GM21825 (cell line): ENCODE measurements at regions not wholly inside any gene's neighbourhood (a gene's known extent, or its start where the extent isn't known, plus 50 kb on each side); places are given as distances from the start of the nearest gene placed in this dataset.

Experiments
- ATAC-seq: cut with Tn5 transposase; IDR thresholded peaks from one replicate; pipeline ENCODE4 v1.9.1; 2021; ENCODE audit warnings: mild to moderate bottlenecking, moderate library complexity; ENCODE audit not compliant: unreplicated experiment

DNA sequence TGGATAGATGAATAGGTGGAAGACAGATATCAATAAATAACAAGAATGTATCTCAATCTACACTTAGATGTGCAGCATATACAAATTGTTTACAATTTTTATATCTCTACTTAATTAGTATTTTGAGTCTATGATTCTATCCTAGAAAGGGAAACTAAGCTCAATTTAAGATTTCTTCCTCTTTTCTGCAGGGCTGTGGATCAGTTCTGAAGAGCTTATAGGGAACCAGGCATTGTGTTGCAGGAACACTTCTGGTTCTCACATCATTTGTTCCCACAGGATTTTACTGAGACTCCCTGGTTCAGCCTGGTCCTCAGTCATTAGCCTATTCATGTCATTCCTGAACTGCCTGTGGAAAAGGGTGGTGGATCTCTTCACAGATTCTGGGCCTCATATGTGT is 105.8 kb downstream of the TNFSF18 start:
- ATAC-seq: no peak

DNA sequence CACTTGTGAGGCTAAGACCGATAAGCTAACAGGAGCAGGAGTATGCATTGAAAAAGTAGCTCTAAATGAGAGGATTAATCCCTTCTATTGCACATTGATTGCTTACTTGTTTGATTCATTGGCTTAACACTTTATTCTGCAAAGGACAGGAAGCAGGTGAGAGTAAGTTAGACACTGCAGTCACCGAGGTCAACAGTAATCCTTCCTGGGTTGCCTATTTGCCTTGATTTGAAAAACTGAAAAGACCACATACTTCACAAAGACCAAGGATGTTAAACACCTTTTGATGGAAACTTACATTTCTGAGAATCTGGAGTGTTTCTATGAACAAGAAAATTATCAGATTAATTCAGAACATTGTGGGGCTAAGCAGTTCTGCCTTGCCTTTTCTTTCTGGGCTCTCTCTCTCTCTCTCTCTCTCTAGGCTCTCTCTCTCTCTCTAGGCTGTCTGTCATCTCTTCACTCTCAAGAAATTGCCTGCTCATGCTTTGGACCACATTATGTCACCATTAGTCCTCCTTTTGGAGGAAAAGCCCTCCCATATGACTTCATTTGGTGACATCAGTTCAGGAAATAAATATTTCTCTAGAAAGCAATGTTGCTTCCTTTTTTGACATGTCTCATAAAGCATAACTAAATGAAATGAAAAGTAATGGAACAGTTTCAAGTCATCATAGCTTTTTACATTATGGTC is 103.8 kb downstream of the TNFSF18 start:
- no peak for ATAC-seq

DNA sequence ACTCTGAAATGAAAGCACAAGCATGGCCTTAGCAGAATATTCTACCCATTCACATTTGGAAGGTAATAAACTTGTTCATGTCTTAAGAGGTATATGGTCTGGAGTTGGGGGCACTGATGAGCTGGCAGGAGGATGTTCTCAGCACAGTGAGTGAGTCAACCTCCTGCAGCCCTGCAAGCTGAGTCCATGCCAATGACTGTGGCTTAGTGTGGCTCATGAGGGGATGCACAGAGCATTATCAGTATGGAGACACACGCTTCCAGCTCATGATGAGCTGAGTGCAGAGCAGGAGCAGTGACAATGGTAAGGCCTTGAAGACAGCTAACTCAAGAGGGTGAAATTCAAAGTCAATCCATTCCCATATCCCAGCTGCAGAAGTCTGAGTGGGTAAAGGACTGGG is 102.3 kb downstream of the TNFSF18 start:
- no peak for ATAC-seq

DNA sequence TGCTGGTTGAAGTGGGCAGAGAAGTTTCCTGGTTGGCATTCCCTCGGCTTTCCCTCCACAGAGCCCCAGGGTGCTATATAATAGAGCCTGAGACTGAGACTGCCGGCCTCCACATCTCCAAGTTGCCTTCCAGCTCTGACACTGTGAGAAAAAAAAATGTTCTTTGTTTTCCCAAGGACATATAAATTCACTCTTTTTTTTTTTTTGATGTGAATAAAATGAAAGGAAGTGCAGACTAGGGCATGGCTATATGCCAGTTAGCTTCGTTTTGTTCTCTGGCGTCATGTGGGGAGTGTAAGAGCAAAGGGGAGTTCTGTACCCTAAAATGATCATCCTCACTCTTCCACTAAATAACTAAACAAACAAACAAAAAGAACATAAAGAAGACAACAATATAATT is 101.6 kb downstream of the TNFSF18 start:
- ATAC-seq: no peak

DNA sequence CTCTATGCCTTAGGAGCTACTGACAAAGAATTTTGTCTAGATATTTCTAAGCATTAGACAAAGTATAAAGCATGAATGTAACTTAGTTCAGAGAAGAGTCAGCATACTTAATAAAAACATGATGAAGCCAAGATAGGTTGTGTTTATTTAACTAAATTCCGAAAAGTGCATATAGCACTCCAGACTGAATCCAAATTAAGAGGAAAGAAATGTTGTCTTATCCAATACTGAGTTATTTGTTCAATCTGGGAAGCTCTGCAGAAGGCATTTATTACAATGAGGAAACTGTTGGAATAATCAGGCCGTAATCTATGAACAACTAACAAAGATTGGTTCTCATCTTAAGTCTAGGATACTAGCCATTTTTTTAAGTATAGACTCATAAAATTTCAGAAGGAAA is 100.2 kb downstream of the TNFSF18 start:
- ATAC-seq: no peak

DNA sequence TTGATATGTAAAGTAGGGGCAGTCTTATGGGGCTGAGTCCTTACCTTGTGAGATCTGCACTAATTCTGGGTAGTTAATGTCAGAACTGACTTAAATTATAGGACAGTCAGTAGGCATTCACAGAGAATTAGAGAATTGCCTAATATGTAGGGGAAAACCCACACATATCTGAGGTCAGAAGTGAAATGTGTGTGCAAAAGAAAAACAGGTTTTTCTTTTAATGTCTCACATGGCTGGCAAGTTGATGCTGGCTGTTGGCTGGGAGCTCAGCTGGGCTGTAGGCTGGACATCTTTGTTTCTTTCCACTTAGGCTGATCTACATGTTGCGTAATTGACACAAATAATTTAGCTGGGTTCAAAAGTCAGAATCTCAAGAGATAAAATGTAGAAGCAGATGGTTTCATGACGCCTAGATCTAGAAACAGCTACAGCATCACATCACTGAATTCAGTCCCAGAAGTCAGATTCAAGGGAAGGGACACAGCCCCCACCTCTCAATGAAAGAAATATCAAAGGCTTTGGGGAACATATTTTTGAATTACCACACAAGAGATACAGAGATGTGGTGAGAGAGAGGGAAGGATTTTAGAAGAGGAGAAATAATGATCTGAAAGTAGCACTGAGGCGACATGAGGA is 98.9 kb downstream of the TNFSF18 start:
- ATAC-seq: no peak

DNA sequence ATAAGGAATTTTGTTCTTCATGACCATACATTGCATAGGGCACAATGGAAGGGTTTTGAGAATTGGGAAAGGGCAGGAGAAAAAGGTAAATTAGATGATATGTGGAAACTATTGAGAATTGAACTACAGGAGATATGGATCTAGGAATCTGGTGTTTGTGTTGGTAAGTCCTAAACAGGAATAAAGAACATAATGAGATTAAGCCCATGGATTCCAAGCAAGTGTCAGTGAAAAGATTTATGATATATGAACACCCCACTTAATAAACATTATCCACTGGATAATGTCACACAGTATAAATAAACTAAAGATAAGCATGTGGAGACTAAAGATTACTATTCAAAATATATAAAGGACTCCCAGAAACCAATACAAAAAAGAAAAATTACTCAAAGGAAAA is 98.2 kb downstream of the TNFSF18 start:
- ATAC-seq: no peak

DNA sequence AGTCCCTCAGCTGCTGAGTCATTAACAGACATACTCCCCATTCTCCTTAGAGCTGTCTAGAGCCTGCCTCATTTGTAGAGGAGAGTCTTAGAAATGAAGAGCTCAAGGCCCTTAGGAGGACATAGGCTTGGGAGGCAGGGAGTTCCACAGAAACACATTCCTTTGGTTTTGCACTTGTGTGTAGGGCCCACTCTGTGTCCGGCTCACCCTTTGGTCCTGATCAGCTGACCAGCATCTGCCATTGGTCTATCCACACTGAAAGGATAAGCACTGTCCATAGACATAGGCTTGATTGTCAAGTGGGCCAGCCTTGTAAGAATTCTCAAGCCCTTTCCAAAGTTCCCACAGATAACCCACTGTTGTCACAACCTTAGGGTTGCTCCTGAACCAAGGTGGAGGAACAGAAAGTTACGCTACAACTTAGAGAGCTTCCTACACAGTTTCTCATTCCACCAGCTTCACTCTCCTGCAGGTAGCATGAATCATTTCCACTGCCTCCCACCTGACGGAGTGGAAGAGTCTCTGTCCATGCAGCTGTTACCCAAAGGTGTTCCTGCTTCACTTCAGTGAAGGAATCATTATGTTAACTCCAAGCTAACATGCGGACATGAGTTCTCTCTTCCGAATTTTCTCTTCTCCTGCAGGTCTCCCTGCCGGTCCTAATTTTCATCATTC is 96.1 kb downstream of the TNFSF18 start:
- ATAC-seq: no peak

DNA sequence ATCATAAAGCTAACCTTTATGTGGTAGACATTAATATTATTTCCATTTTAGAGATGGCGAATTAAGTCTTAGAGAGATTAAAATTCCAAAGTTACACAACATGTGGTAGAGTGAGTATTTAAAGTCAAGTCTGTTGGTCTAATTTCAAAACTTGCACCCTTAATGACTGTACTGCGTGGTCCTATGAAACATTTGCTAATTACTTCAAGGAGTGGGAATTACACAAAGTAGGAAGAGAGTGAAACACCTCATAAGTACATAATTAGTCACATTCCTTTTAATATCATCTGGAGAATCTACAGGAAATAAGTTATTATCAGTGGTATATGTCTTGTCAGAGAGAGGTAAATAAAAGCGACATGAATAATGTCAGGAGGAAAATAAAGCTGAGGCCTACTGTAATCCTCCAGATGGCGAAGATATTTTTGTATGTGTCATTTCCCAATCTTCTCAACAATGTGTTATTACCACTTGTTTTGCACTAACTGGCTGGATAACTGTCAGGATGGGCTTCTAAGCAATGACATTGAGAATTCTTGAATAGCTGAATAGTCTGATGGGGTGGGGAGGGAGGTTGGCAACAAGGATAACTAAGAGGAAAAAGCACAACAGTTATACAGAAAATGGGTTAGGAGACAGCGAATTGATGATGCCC is 95.5 kb downstream of the TNFSF18 start:
- ATAC-seq: no peak

DNA sequence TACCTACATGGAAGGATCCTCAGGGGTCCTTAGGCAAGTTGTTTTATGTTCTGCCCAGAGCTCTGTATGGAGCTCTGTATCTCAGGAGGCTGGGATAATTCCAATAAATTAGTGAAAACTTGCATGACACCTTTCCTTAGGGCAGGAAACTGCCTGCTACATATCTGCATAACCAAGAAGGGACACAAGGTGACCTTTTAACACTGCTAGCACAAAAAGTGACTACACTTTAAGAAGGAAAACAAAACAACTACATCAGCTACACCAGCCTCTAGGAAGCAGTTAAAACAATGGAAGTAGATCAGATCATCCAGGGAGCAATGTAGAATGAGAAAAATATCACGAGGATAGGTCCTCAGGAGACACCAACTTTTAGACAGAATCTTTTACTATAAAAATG is 93.9 kb downstream of the TNFSF18 start:
- ATAC-seq: no peak

DNA sequence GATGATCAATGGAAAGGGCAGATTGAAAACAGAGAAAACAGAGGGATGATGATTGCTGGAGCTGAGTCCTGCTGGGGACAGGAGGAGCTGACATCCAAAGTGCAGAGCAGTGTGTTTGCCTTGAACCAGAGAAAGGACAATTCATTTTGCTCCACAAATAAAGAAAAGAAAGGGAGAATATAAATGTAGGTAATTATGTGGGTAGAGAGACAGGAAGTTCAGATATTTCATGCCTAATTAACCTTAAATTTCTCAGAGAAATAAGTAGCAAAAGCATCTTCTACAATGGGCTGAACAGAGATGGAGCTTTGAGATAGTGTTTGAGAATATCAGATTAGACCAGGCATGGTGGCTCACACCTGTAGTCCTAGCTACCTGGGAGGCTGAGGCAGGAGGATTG is 93.2 kb downstream of the TNFSF18 start:
- ATAC-seq: no peak

DNA sequence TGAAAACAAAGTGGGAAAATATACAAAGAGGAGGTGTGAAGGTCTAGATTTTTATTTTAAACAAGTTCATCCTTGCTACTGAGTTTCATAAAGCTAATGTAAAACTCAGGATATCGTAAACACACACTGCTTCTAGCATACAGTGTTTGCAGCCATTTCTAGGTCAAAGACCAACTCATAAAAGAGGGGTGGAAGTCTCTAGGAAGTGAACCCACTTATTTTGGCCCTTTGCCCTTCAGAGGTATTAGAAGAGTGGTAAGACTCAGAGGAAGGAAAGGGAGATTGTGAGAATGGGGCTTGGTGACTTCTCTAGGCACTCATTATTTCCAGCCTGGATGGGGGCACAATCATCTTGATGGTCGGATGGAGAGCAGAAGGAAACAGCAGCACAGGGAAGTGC is 91.2 kb downstream of the TNFSF18 start:
- ATAC-seq: no peak

DNA sequence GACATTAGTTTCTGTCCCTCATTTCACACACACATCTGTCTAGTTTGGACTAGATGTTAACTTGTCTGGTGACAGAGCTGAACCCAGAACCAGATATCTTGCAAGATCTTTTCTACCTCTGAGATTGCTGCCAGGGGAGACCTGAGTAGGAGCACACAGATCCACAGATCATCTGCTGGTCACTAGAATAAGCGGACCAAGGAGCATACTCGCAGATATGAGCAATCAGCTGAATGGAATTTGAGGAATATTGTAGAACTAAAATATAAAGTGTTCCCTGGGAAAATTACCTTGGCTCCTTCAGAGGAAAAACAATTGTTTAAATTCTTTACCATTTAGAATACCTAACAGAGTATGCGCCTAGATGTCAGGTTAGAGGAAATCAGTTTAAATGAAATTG is 90.7 kb downstream of the TNFSF18 start:
- no peak for ATAC-seq

DNA sequence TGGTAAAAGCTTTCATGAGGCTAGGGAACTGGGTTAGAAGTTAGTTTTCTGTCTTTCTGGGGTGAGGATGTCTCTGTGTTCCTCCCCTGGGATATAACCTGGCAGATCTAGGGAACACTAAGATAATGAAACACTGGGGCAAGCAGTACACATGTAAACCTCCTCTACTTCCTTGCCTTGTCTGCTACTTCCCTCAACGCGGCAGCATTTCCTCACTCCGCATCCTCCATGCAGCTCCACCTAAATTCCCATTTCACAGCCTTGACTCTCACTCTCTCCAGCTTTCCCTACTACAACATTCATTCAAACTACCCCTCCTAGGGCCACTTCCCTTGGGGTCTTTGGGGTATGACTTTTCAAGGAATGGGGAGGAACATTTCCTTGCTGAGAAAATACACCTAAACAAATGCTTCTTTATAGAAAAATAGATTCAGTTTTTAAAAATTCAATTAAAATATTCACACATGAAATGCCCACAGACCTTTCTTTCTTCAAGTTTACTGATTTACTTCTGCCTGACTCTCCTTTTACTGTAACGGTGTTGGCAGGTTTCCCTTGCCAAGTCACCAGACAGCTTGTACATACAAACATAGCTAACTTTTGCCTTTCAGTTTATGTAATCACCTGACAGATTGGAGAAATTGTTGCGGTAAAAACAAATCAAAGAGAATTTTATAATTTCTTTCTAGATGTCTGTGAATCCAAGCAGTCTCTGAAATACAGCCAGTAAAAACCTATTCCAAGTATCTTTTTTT is 90.1 kb downstream of the TNFSF18 start:
- no peak for ATAC-seq

DNA sequence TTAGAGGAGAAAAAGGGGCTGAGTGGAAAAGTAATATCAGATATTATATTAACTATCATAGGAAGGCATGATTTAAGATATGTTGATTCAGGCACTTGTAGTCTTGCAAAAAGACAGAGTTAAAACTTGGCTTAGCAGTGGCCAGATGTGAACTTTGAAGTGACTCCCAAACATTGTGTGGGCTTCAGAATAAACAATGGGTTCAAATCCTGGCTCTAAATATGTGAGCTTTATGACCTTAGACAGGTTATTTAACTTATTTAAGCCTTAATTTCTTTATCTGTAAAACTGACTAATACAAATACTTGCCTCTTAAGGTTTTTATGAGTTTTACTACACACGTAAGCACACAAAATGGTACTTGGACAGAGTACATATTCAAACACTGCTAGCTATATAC is 85.9 kb downstream of the TNFSF18 start:
- no peak for ATAC-seq

DNA sequence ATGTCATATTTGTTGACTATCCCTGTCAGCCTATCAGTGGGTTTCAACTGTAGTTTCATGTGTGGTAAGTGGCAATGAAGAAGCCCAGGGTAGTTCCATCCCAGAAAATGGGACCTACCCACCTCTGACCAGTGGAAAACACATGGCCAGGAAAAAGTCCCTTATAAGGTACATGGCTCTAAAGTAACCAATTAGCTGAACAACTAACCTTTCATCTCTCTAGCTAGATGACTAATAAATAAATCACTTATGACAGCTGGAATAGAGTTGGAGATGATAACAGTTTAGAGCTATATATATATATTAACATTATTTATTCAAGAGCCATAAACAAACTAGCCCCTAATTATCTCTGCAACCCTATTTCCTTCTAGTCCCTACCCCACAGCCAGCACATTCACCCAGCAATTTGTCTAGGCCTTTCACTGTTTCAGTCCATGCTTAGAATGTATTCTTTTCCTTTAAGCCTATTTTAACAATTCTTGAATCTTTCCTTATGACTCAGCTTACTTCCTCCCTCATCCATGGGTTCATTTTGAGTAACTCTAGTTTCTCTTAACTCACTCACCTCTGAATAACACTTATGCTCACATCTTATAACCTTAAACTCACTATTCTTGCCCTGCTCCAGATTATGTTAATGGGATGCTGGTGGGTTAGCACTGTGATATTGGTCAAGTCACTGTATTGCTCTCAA is 83.7 kb downstream of the TNFSF18 start:
- ATAC-seq: no peak

DNA sequence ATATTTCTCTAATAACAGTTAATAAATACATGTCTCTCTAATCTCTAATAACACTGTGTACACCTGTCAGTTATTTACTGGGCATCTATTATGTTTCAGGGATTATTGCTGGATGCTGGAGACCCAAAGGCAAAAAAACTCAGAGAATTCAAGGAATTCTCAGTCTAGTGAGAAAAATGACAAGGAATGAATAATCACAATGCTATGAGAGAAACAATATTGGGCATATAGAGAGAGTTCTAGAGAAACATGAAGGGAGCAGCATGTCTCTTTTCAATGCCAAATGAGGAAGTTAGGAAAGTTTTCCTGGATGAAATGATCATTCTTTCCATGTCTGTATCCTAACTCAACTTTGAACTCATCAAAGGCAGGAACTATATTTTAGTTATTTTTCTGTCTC is 82.8 kb downstream of the TNFSF18 start:
- no peak for ATAC-seq

DNA sequence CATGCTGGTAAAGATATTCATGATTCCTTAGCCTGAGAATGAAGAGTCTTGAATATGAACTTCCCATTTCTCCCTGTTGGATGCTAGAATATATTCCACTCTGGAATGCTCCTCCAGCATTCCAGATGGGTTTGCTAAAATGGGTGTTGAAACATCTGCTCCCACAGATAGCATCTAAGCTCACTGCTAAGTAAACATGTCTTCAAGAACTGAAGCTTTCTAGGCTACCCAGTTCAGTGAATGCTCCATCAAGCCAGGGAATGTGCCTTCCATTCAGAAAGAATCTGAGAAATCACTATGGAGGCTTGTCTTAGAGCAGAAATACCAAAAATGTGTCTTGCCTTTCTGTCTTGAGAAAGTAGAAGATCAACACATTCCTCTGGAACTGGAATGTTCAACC is 81.1 kb downstream of the TNFSF18 start:
- no peak for ATAC-seq

DNA sequence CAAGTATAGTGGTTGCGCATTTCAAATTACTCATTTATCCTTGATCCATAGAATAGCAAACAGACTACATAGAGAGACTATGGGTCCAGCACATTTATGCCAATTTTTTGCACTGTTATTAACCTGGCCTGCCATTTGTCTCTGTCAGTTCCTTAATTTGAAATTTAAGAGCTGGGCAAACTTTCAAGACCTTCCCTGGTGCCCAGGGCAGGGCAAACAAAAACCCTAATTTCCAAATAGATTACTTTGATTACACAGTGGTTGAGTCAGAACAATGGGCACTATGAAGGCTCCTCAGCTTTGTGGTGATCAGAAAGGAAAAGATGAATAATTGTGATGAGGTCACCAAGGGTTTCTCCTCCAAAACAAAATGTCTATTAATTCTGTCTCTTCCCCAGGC is 80.6 kb downstream of the TNFSF18 start:
- no peak for ATAC-seq

DNA sequence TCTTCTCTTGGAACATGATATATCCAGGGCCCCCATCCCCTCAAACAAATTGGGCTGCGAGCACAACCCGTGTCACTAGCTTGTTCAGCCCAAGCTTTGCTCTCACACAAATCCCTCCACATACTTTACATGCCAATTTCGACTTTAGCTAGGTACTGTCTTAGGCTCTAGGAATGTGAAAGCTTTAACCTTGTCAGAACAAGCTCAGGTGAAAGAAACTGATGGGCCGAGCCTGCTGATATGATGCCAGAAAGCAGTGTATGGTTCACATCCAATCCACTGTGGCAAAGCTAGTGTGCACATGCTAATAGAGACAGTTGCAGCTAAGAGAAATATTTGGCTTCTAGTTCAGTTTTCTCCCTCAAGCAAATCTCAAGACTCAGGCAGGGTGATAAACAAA is 79.5 kb downstream of the TNFSF18 start:
- ATAC-seq: no peak

DNA sequence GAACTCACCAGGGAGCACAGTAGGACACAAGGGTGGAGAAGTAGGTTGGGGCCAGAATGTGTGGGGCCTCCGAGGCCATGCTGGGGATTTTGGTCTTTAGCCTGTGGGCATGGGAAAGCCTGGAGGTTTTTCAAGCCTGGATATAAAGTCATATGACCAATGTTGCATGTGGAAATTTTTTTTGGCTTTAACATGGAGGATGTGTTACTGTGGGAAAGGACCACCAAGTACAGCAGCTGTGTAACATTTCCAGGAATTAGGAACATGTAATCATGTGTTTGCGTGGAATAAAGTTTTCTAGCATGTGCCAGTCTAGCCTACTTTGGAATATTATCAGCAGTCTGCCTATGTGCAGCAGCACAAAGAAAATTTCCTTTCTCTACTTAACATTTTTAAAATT is 78.5 kb downstream of the TNFSF18 start:
- no peak for ATAC-seq
